CD4-positive, alpha-beta T cell (primary cell): ENCODE measurements at regions not wholly inside any gene's neighbourhood (a gene's known extent, or its start where the extent isn't known, plus 50 kb on each side); places are given as distances from the start of the nearest gene placed in this dataset.

Source experiments
- ATAC-seq: fragments of 200-7000 bp; cut with Tn5 transposase; one replicate; pipeline ENCODE4 v1.10.0; 2022; ENCODE audit warnings: mild to moderate bottlenecking; ENCODE audit not compliant: poor library complexity
- CTCF ChIA-PET: fragments of 350-600 bp; sonication (Branson Sonifier 250); formaldehyde crosslinking; loops from one replicate; lab custom pipeline; 2021; ENCODE audit warnings: antibody characterized with exemption, inconsistent platforms; lab: Charles Lee
- POLR2A ChIA-PET: fragments of 350-600 bp; sonication (Branson Sonifier 250); formaldehyde crosslinking; loops from one replicate; lab custom pipeline; 2021; ENCODE audit warnings: antibody characterized with exemption, inconsistent platforms; lab: Charles Lee
- DNase-seq, 14 experiments: peaks; one replicate each; pipeline ENCODE4 v3.0.0-alpha.2; 2013 to 2020; ENCODE audit warnings: mixed read lengths in 2 of 14
- H3K27ac ChIP-seq, 2 donors: one replicate each; pipeline versions ENCODE4 v1.5.1 to v1.7.0; 2013; ENCODE audit warnings: low read length in 2 of 2, low read depth in 1 of 2, mild to moderate bottlenecking in 1 of 2
- H3K27me3 ChIP-seq, 2 experiments: 1 replicate in 1 of 2; 2 replicates in 1 of 2; pipeline versions ENCODE4 v1.6.1 to v1.7.0; 2013; ENCODE audit warnings: low read length in 2 of 2, control low read depth in 1 of 2, mild to moderate bottlenecking in 1 of 2, moderate library complexity in 1 of 2; ENCODE audit not compliant: insufficient read depth in 2 of 2, control insufficient read depth in 1 of 2
- H3K36me3 ChIP-seq: one replicate; pipeline ENCODE4 v1.6.1; 2013; ENCODE audit warnings: low read length, control low read depth; ENCODE audit not compliant: insufficient read depth
- H3K4me1 ChIP-seq: one replicate; pipeline ENCODE4 v1.6.1; 2013; ENCODE audit warnings: low read length, control low read depth; ENCODE audit not compliant: insufficient read depth
- H3K4me3 ChIP-seq: one replicate; pipeline ENCODE4 v1.5.1; 2013; ENCODE audit warnings: mild to moderate bottlenecking, low read length, moderate library complexity
- H3K9me3 ChIP-seq, 2 experiments: 1 replicate in 1 of 2; 2 replicates in 1 of 2; pipeline versions ENCODE4 v1.6.1 to v1.7.0; 2013; ENCODE audit warnings: low read length in 2 of 2, mild to moderate bottlenecking in 2 of 2, control low read depth in 1 of 2, moderate library complexity in 1 of 2; ENCODE audit not compliant: control insufficient read depth in 1 of 2, insufficient read depth in 1 of 2
- H3K27ac Mint-ChIP-seq: one replicate; pipeline ENCODE4 v1.8.0; 2020; ENCODE audit warnings: mixed read lengths
- H3K27me3 Mint-ChIP-seq: one replicate; pipeline ENCODE4 v1.8.0; 2021; ENCODE audit warnings: mixed read lengths
- H3K36me3 Mint-ChIP-seq: one replicate; pipeline ENCODE4 v1.8.0; 2021; ENCODE audit warnings: low read depth, mixed read lengths
- H3K4me1 Mint-ChIP-seq: one replicate; pipeline ENCODE4 v1.8.0; 2021; ENCODE audit warnings: low read depth, mixed read lengths
- H3K4me3 Mint-ChIP-seq: one replicate; pipeline ENCODE4 v1.8.0; 2020; ENCODE audit warnings: mild to moderate bottlenecking, mixed read lengths
- H3K9me3 Mint-ChIP-seq: one replicate; pipeline ENCODE4 v1.8.0; 2020; ENCODE audit warnings: mixed read lengths
- intact Hi-C, 2 experiments: fragments of 100-400 bp; cut with DNase I in 1 of 2; cut with micrococcal nuclease in 1 of 2; formaldehyde crosslinking; loops; one replicate each; pipeline versions ENCODE4 v1.15.1 to v1.9.0; 2023 to 2025; cut with DNase I, micrococcal nuclease
- TF ChIP-seq, protein P1 (sequence below): fragments of 200-600 bp; IDR thresholded peaks from one replicate; pipeline ENCODE4 v1.8.0; 2022; ENCODE audit warnings: antibody characterized with exemption, mild to moderate bottlenecking

DNA sequence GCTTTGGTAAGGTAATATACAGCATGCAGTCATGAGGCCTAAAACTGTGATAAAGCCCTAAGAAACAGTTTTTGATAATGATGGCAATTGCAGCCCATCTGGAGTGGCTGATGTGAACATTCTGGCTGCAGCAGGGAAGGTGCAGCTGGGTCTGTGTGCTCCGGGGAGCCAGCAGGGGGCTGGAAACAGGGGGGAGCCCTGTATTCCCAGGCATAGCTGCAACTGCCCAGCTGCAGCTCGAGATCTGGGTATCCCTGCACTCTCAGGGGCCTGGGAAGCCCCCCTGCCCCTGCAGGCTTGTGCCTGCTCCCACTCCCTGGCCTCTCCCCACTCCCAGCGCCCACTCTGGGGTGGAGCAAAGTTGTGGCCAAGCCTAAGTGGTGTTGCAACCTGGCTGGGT lies 95.6 kb downstream of the RRAGB start:
- no peaks in the 10 kb centered on the region for H3K27me3 Mint-ChIP-seq
- H3K4me1 Mint-ChIP-seq, result no peaks in the 10 kb centered on the region
- DNase-seq, result no peak
- no peak overlapping the region for H3K4me3 ChIP-seq
- no peak for ATAC-seq
- H3K4me3 Mint-ChIP-seq, result no peak overlapping the region
- ChIA-PET POLR2A (no interaction called here), CTCF (no interaction called here)
- intact Hi-C loops, result no loop called here
- no peaks in the 10 kb centered on the region for H3K36me3 ChIP-seq
- no peaks in the 10 kb centered on the region for H3K27me3 ChIP-seq
- peaks cover 0 to 11% of the 10 kb centered on the region in 2 experiments for H3K9me3 ChIP-seq
- H3K27ac Mint-ChIP-seq, result no peak overlapping the region
- TF ChIP-seq, protein P1, sequence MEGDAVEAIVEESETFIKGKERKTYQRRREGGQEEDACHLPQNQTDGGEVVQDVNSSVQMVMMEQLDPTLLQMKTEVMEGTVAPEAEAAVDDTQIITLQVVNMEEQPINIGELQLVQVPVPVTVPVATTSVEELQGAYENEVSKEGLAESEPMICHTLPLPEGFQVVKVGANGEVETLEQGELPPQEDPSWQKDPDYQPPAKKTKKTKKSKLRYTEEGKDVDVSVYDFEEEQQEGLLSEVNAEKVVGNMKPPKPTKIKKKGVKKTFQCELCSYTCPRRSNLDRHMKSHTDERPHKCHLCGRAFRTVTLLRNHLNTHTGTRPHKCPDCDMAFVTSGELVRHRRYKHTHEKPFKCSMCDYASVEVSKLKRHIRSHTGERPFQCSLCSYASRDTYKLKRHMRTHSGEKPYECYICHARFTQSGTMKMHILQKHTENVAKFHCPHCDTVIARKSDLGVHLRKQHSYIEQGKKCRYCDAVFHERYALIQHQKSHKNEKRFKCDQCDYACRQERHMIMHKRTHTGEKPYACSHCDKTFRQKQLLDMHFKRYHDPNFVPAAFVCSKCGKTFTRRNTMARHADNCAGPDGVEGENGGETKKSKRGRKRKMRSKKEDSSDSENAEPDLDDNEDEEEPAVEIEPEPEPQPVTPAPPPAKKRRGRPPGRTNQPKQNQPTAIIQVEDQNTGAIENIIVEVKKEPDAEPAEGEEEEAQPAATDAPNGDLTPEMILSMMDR, result no peak
- no peaks in the 10 kb centered on the region for H3K4me1 ChIP-seq
- H3K36me3 Mint-ChIP-seq, result no peaks in the 10 kb centered on the region
- H3K9me3 Mint-ChIP-seq, result peaks cover 4% of the 10 kb centered on the region
- H3K27ac ChIP-seq, result no peak overlapping the region

DNA sequence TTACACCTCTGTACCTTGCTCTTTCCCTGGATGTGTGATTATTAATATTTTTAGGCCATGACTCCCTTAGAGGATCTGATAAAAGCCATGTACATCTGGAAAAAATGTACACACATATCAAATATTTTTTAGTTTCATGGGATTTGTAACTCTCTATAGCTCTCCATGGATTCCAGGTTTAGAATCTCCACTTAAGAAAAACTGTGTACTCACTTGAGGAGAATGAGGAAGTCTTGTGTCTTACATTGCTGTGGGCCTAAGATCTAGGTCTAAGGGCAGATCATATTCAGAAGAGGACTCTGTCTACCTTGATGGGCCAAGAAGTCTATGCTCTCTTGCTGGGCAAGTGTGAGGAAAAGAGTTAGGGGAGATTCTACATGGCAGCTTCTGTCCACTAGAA lies 98.0 kb downstream of the RRAGB start:
- Mint-ChIP-seq H3K27ac (no peak overlapping the region), H3K27me3 (no peaks in the 10 kb centered on the region), H3K9me3 (peaks cover 2% of the 10 kb centered on the region), H3K36me3 (no peaks in the 10 kb centered on the region), H3K4me1 (no peaks in the 10 kb centered on the region), H3K4me3 (no peak overlapping the region)
- ATAC-seq (no peak), DNase-seq (no peak)
- H3K27me3 ChIP-seq, result no peaks in the 10 kb centered on the region
- no peak overlapping the region for H3K4me3 ChIP-seq
- no peaks in the 10 kb centered on the region for H3K36me3 ChIP-seq
- ChIA-PET POLR2A (no interaction called here), CTCF (interaction anchor here (1.3 kb wide), 1 partner anchor 11 kb away, joined by 5 read pairs; no protein-coding TSS in a partner anchor)
- intact Hi-C loops, result no loop called here
- H3K27ac ChIP-seq, result no peak overlapping the region
- TF ChIP-seq, protein P1, result no peak
- peaks cover 0 to 11% of the 10 kb centered on the region in 2 experiments for H3K9me3 ChIP-seq
- H3K4me1 ChIP-seq, result no peaks in the 10 kb centered on the region

DNA sequence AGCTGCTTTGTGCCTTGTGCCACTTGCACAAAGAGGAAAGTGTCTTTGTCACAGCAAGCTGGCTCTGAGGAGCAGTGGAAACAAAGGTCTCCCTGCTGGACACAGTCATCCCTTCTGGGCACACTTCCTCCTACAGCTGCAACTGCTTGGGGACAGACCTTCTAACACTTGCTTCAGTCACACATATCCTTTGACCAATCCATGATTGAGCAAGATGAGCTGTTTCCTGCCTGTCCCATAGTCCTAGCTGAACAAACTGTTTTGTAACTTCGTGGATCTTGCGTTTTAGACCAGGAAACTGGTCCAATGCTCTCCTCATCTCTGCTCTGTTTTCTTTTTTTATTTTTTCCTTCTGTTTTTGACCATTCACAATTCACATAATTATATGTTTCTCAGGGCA lies 98.5 kb downstream of the RRAGB start:
- H3K36me3 Mint-ChIP-seq, result no peaks in the 10 kb centered on the region
- no peak overlapping the region for H3K4me3 Mint-ChIP-seq
- H3K4me3 ChIP-seq, result no peak overlapping the region
- H3K27ac Mint-ChIP-seq, result no peak overlapping the region
- no peak for DNase-seq
- H3K36me3 ChIP-seq, result no peaks in the 10 kb centered on the region
- ChIA-PET CTCF (interaction anchor here (1.3 kb wide), 1 partner anchor 12 kb away, joined by 5 read pairs; no protein-coding TSS in a partner anchor), POLR2A (no interaction called here)
- no peak overlapping the region for H3K27ac ChIP-seq
- H3K4me1 ChIP-seq, result no peaks in the 10 kb centered on the region
- H3K27me3 ChIP-seq, result no peaks in the 10 kb centered on the region
- no peaks in the 10 kb centered on the region for H3K27me3 Mint-ChIP-seq
- no peaks in the 10 kb centered on the region for H3K4me1 Mint-ChIP-seq
- H3K9me3 ChIP-seq, result peaks cover 0 to 11% of the 10 kb centered on the region in 2 experiments
- no peak for ATAC-seq
- TF ChIP-seq, protein P1, result no peak
- no peaks in the 10 kb centered on the region for H3K9me3 Mint-ChIP-seq
- intact Hi-C loops, result no loop called here
